H1 (cell line): ENCODE measurements at regions not wholly inside any gene's neighbourhood (a gene's known extent, or its start where the extent isn't known, plus 50 kb on each side); places are given as distances from the start of the nearest gene placed in this dataset.
A peak's percentile ranks its signal among the peaks of the same experiment; 100 is the strongest.
"Not testable (repeated sequence)": the region's sequence is repeated elsewhere in the genome, so short reads cannot be mapped to it uniquely, and the experiment has no call there.

Source experiments
- CTCF ChIA-PET: fragments of 300-600 bp; sonication (Branson Sonifier 250); formaldehyde crosslinking; loops from one replicate; lab custom pipeline; 2021; ENCODE audit not compliant: partially characterized antibody; lab: Charles Lee
- POLR2A ChIA-PET: fragments of 300-600 bp; sonication (Branson Sonifier 250); formaldehyde crosslinking; loops from one replicate; lab custom pipeline; 2021; ENCODE audit warnings: inconsistent platforms; ENCODE audit not compliant: partially characterized antibody; lab: Charles Lee
- DNase-seq, 2 experiments: peaks; one replicate each; pipeline versions ENCODE4 v3.0.0 to v3.0.0-alpha.2; 2010 to 2022; ENCODE audit warnings: low spot score in 2 of 2, low read depth in 1 of 2, mixed read lengths in 1 of 2
- FAIRE-seq: peaks from 2 replicates; lab custom pipeline; 2011; peaks lifted over from hg19 to GRCh38; lab: Jason Lieb, UNC
- H2AFZ ChIP-seq: 2 replicates; pipeline ENCODE4 v1.8.1; 2012; ENCODE audit warnings: low read length, inconsistent platforms
- H2AK5ac ChIP-seq: 2 replicates; pipeline ENCODE4 v1.6.1; 2013; ENCODE audit warnings: low read depth, low read length
- H2BK120ac ChIP-seq: replicated peaks from 2 replicates; pipeline ENCODE3; 2013; ENCODE audit warnings: low read depth, low read length, inconsistent platforms
- H2BK12ac ChIP-seq: 2 replicates; pipeline ENCODE4 v1.6.1; 2013; ENCODE audit warnings: low read depth, low read length
- H2BK15ac ChIP-seq: 2 replicates; pipeline ENCODE4 v1.6.1; 2013; ENCODE audit warnings: low read length
- H2BK20ac ChIP-seq: 2 replicates; pipeline ENCODE4 v1.6.1; 2013; ENCODE audit warnings: low read length
- H2BK5ac ChIP-seq: 2 replicates; pipeline ENCODE4 v1.6.1; 2013; ENCODE audit warnings: low read depth, low read length
- H3K14ac ChIP-seq: 2 replicates; pipeline ENCODE4 v1.6.1; 2013; ENCODE audit warnings: inconsistent platforms; ENCODE audit not compliant: insufficient read length
- H3K18ac ChIP-seq: 2 replicates; pipeline ENCODE4 v1.6.1; 2013; ENCODE audit warnings: low read length; ENCODE audit errors: extremely low read depth
- H3K23ac ChIP-seq: 2 replicates; pipeline ENCODE4 v1.6.1; 2013; ENCODE audit warnings: inconsistent platforms; ENCODE audit not compliant: insufficient read length
- H3K23me2 ChIP-seq: 2 replicates; pipeline ENCODE4 v1.6.1; 2013; ENCODE audit warnings: low read depth, low read length
- H3K27ac ChIP-seq: 2 replicates; pipeline ENCODE4 v1.6.1; 2011; ENCODE audit warnings: low read depth, low read length, inconsistent platforms
- H3K27me3 ChIP-seq, 4 experiments: replicated peaks in 1 of 4; 1 replicate in 1 of 4; 2 replicates in 3 of 4; pipeline versions ENCODE4 v1.6.1 to v1.8.1; 2011 to 2013; ENCODE audit warnings: low read length in 3 of 4, mild to moderate bottlenecking in 3 of 4, inconsistent platforms in 2 of 4, mixed read lengths in 2 of 4, moderate library complexity in 1 of 4; ENCODE audit not compliant: control insufficient read depth in 3 of 4, insufficient read depth in 3 of 4; ENCODE audit errors: extremely low read depth in 1 of 4
- H3K36me3 ChIP-seq, 4 experiments: 2 replicates each; pipeline versions ENCODE4 v1.6.1 to v1.8.1; 2011 to 2013; ENCODE audit warnings: mild to moderate bottlenecking in 4 of 4, low read length in 3 of 4, moderate library complexity in 2 of 4, control low read depth in 1 of 4, inconsistent platforms in 1 of 4; ENCODE audit not compliant: insufficient read depth in 4 of 4, control insufficient read depth in 2 of 4
- H3K4ac ChIP-seq: replicated peaks from 2 replicates; pipeline ENCODE3; 2013; ENCODE audit warnings: low read length, low read depth, mixed read lengths, inconsistent platforms; ENCODE audit not compliant: insufficient read length
- H3K4me1 ChIP-seq, 4 experiments: replicated peaks in 1 of 4; 1 replicate in 1 of 4; 2 replicates in 3 of 4; pipeline versions ENCODE4 v1.6.1 to v1.8.1; 2011 to 2013; ENCODE audit warnings: low read length in 3 of 4, inconsistent platforms in 2 of 4, mixed read lengths in 1 of 4; ENCODE audit not compliant: insufficient read depth in 4 of 4, control insufficient read depth in 3 of 4
- H3K4me2 ChIP-seq, 2 experiments: 2 replicates each; pipeline versions ENCODE4 v1.6.1 to v1.8.1; 2011 to 2013; ENCODE audit warnings: low read depth in 2 of 2, low read length in 2 of 2, control low read depth in 1 of 2, inconsistent platforms in 1 of 2, mild to moderate bottlenecking in 1 of 2; ENCODE audit not compliant: insufficient read depth in 1 of 2
- H3K4me3 ChIP-seq, 4 experiments: fragments of 200-600, 300-600 bp in 1 of 4; sonication (generic), shearing (Covaris generic), sonication (Bioruptor Twin) in 1 of 4; 2 replicates each; pipeline versions ENCODE4 v1.5.1 to v1.8.1; 2011 to 2016; ENCODE audit warnings: low read length in 4 of 4, low read depth in 3 of 4, control low read depth in 2 of 4, inconsistent platforms in 2 of 4, mild to moderate bottlenecking in 2 of 4, mixed read lengths in 1 of 4, moderate library complexity in 1 of 4; ENCODE audit not compliant: insufficient read depth in 2 of 4; ENCODE audit errors: extremely low read depth in 1 of 4
- H3K56ac ChIP-seq: replicated peaks from 2 replicates; pipeline ENCODE3; 2013; ENCODE audit warnings: low read depth, mild to moderate bottlenecking, mixed read lengths, low read length, inconsistent platforms; ENCODE audit not compliant: insufficient read length
- H3K79me1 ChIP-seq: 2 replicates; pipeline ENCODE4 v1.6.1; 2013; ENCODE audit warnings: low read depth, low read length, control low read depth
- H3K79me2 ChIP-seq, 2 experiments: 2 replicates each; pipeline versions ENCODE4 v1.6.1 to v1.8.1; 2012 to 2013; ENCODE audit warnings: low read length in 2 of 2, mild to moderate bottlenecking in 2 of 2, inconsistent platforms in 1 of 2; ENCODE audit not compliant: insufficient read depth in 2 of 2, control insufficient read depth in 1 of 2
- H3K9ac ChIP-seq, 4 experiments: replicated peaks in 1 of 4; 1 replicate in 1 of 4; 2 replicates in 3 of 4; pipeline versions ENCODE4 v1.6.1 to v1.8.1; 2011 to 2013; ENCODE audit warnings: low read depth in 3 of 4, low read length in 3 of 4, control low read depth in 2 of 4, mild to moderate bottlenecking in 2 of 4, moderate library complexity in 2 of 4, inconsistent platforms in 1 of 4; ENCODE audit errors: extremely low read depth in 1 of 4
- H3K9me3 ChIP-seq, 2 experiments: 2 replicates each; pipeline versions ENCODE4 v1.6.1 to v1.8.1; 2012 to 2013; ENCODE audit warnings: mild to moderate bottlenecking in 2 of 2, moderate library complexity in 2 of 2, control low read depth in 1 of 2, inconsistent platforms in 1 of 2, low read depth in 1 of 2, low read length in 1 of 2, mixed read lengths in 1 of 2; ENCODE audit not compliant: insufficient read depth in 2 of 2
- H4K20me1 ChIP-seq, 2 experiments: replicated peaks in 1 of 2; 2 replicates each; pipeline versions ENCODE3 to v1.8.1; 2011 to 2013; ENCODE audit warnings: inconsistent platforms in 2 of 2, low read length in 2 of 2, mild to moderate bottlenecking in 1 of 2; ENCODE audit not compliant: insufficient read depth in 2 of 2, control insufficient read depth in 1 of 2
- H4K5ac ChIP-seq: 2 replicates; pipeline ENCODE4 v1.6.1; 2013; ENCODE audit warnings: low read length, low read depth, mixed read lengths, inconsistent platforms; ENCODE audit not compliant: insufficient read length
- H4K8ac ChIP-seq: 2 replicates; pipeline ENCODE4 v1.8.0; 2013; ENCODE audit warnings: mild to moderate bottlenecking, moderate library complexity, low read length, inconsistent platforms; ENCODE audit not compliant: insufficient read depth; ENCODE audit errors: extremely low read depth
- H4K91ac ChIP-seq: replicated peaks from 2 replicates; pipeline ENCODE3; 2013; ENCODE audit warnings: low read length, mixed read lengths, inconsistent platforms; ENCODE audit not compliant: insufficient read length
- RAD21 ChIP-seq, 2 experiments: IDR thresholded peaks in 1 of 2; conservative IDR thresholded peaks in 1 of 2; 2 replicates each; pipeline ENCODE4 v1.6.1; 2011; ENCODE audit warnings: low read depth in 2 of 2, low read length in 2 of 2, improper control_type of control experiment in 1 of 2, inconsistent platforms in 1 of 2, mild to moderate bottlenecking in 1 of 2, moderate library complexity in 1 of 2
- WGBS, 2 experiments: shearing (Covaris generic) in 1 of 2; methylation state at CpG; one replicate each; pipeline versions ENCODE4 v1.1.6 to v1.1.7; 2013 to 2015; ENCODE audit warnings: low lambda C conversion rate in 2 of 2, mixed read lengths in 2 of 2, inconsistent platforms in 1 of 2, low coverage in 1 of 2, missing lambda C conversion rate in 1 of 2; ENCODE audit not compliant: insufficient replicate concordance in 2 of 2, insufficient coverage in 1 of 2, insufficient read length in 1 of 2; ENCODE audit errors: extremely low coverage in 1 of 2, missing lambda C conversion rate in 1 of 2; 5-methylcytosine and 5-hydroxymethylcytosine counted together
- TF ChIP-seq, protein P1 (sequence below), 3 experiments: IDR thresholded peaks; 1 replicate in 2 of 3; 2 replicates in 1 of 3; pipeline versions ENCODE4 v1.5.1 to v1.6.1; 2011; ENCODE audit warnings: low read length in 3 of 3, mild to moderate bottlenecking in 3 of 3, inconsistent platforms in 2 of 3, low read depth in 1 of 3, moderate library complexity in 1 of 3; ENCODE audit not compliant: insufficient read depth in 1 of 3; ENCODE audit errors: control extremely low read depth in 1 of 3

DNA sequence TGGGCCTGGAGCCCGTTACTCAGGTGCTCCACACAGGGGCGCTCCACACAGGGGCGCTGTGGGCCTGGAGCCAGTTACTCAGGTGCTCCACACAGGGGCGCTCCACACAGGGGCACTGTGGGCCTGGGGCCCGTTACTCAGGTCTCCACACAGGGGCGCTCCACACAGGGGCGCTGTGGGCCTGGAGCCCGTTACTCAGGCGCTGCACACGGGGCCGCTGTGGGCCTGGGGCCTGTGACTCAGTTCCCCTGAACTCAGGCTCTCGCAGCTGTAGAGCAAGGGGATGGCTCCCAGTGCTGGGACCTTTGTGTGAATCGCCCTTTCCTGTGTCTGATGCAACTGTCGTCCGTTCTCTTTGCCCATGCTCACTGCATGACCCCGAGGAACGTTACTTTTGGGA lies 262.0 kb downstream of the THBS2 start:
- FAIRE-seq, H2BK120ac ChIP-seq, H3K14ac ChIP-seq, H3K4me1 ChIP-seq, H3K23ac ChIP-seq, H2BK15ac ChIP-seq, H3K79me1 ChIP-seq, H3K18ac ChIP-seq, H4K8ac ChIP-seq, H4K91ac ChIP-seq, H2AK5ac ChIP-seq, H3K23me2 ChIP-seq, H3K4ac ChIP-seq, H3K79me2 ChIP-seq, H3K9ac ChIP-seq, DNase-seq, H2BK20ac ChIP-seq, H4K5ac ChIP-seq, H3K27me3 ChIP-seq, POLR2A ChIA-PET, H2BK12ac ChIP-seq, H3K27ac ChIP-seq, H2BK5ac ChIP-seq, H3K56ac ChIP-seq, H3K4me2 ChIP-seq, H3K36me3 ChIP-seq, H3K4me3 ChIP-seq, H4K20me1 ChIP-seq, H2AFZ ChIP-seq: not testable (repeated sequence)
- peaks cover 4 to 10% of the 10 kb centered on the region in 2 experiments; a peak in 2 of 4 replicates for H3K9me3 ChIP-seq
- TF ChIP-seq, protein P1, sequence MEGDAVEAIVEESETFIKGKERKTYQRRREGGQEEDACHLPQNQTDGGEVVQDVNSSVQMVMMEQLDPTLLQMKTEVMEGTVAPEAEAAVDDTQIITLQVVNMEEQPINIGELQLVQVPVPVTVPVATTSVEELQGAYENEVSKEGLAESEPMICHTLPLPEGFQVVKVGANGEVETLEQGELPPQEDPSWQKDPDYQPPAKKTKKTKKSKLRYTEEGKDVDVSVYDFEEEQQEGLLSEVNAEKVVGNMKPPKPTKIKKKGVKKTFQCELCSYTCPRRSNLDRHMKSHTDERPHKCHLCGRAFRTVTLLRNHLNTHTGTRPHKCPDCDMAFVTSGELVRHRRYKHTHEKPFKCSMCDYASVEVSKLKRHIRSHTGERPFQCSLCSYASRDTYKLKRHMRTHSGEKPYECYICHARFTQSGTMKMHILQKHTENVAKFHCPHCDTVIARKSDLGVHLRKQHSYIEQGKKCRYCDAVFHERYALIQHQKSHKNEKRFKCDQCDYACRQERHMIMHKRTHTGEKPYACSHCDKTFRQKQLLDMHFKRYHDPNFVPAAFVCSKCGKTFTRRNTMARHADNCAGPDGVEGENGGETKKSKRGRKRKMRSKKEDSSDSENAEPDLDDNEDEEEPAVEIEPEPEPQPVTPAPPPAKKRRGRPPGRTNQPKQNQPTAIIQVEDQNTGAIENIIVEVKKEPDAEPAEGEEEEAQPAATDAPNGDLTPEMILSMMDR (IDR thresholded peaks at IDR 0.05; ENCODE audit: control extremely low read depth in 1 of 3, insufficient read depth in 1 of 3, low read depth in 1 of 3, low read length in 3 of 3): peak; percentile 4 to 49 (median 5)
- TF ChIP-seq RAD21 (IDR thresholded peaks at IDR 0.05 in 1 of 2, conservative IDR thresholded peaks at IDR 0.05 in 1 of 2; ENCODE audit: low read depth in 2 of 2, low read length in 2 of 2): 0 out of 4 replicates have a peak, but pooled peaks of 1 of the 2 experiments have one; percentile 18
- CTCF ChIA-PET: interaction anchor here (0.6 to 1.7 kb wide), 9 partner anchors 12 to 371 kb away, joined by 3 to 7 read pairs (median 3); no protein-coding TSS in a partner anchor
- WGBS, 2 experiments: 98% methylated on average over 5 of the region's 17 CpGs; no CpG with 5 or more reads in 1 of the 2 experiments
